DLD1 (cell line): ENCODE measurements at regions not wholly inside any gene's neighbourhood (a gene's known extent, or its start where the extent isn't known, plus 50 kb on each side); places are given as distances from the start of the nearest gene placed in this dataset.

Source experiments
- in situ Hi-C: cut with HindIII; loops from 2 replicates; pipeline ENCODE4 v1.10.0; 2017; ENCODE audit warnings: low sequenced_read_pairs

DNA sequence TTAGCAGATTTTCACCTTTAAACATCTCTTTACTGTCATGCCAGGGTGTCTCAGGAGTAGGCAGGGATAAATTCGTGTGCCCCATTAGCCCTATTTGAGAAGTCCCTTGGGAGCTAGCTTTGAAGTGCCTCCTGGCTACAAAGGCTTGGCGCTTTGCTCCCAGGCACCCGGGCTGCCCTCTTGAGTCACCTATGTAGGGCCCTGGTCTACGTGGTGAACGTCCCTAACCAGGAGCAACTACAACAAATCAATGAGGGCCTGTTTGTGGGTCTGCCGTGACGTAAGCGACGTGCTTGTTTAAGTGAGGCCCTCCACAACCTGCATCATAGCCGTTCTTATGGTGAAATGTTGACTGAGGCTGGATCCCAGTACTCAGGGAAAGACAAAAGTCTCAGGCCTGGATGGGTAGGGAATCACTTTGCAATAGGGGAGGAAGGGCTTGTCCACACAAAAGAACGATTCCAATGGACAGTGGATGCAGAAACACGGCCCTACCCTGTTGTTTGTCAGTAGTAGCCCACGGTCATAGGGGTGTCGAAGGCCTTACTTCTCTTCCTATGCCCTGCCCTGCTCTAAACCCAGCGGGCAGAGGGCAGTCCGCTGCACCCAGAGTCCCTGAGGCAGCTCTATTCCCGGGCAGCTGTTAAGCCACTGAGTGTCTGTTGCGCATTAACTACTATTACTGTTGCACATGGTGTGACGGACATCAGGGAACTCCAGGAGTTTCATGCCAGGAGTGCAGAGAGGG is 93.9 kb downstream of the INHBB start:
- in situ Hi-C loops, result no loop called here

GRCh38 chr2:120440521-120441350 is 94.8 kb downstream of the INHBB start:
- in situ Hi-C loops, result no loop called here

- in situ Hi-C loops, result no loop called here
Measured at GRCh38 chr2:120441351-120441700, 95.4 kb downstream of the INHBB start.

- in situ Hi-C loops, result no loop called here
Measured at GRCh38 chr2:120441744-120442471, 96.0 kb downstream of the INHBB start.

DNA sequence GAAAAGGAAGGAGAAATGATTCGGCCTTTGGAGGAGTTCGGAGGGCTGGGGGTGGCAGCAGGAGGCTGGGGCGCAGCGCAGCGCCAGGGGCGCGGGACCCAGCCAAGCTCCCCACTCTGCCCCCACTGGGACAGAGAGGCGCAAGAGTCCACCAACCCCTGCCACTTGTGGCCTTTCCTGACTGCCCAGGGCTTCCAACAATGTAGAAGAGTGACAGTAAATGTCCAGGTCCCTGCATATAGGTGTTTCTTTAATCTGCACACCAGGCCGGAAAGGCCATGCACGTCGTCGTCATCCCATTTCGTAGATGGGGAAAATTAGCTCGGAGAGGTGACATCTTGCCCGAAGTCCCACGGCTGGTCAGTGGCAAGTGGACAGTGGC is 96.6 kb downstream of the INHBB start:
- in situ Hi-C loops, result no loop called here

GRCh38 chr2:120442923-120443571 is 97.1 kb downstream of the INHBB start:
- in situ Hi-C loops, result no loop called here

GRCh38 chr2:120443946-120444345 is 98.0 kb downstream of the INHBB start:
- in situ Hi-C loops, result no loop called here

DNA sequence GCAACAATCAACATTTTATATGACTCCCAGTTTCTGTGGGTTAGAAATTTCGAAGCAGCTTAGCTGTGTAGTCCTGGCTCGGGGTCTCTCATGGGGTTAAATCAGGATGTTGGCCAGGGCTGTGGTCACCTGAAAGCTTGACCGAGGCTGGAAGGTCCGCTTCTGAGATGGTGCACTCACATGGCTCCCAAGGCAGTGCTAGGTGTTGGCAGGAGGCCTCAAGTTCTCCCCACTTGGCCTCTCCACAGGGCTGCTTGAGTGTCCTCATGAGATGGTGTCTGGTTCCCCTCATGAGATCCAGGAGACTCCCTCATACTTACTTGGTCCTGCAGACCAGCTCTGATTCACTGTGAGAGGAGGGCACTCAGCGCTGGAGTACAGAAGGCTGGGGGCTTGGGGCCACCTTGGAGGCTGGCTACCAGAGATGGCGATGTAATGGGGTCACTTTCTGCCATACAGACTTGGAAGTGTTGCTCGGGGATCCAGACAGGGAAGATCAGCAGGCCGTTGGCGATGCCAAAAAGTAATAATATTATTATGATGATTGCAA is 98.8 kb downstream of the INHBB start:
- in situ Hi-C loops, result no loop called here

DNA sequence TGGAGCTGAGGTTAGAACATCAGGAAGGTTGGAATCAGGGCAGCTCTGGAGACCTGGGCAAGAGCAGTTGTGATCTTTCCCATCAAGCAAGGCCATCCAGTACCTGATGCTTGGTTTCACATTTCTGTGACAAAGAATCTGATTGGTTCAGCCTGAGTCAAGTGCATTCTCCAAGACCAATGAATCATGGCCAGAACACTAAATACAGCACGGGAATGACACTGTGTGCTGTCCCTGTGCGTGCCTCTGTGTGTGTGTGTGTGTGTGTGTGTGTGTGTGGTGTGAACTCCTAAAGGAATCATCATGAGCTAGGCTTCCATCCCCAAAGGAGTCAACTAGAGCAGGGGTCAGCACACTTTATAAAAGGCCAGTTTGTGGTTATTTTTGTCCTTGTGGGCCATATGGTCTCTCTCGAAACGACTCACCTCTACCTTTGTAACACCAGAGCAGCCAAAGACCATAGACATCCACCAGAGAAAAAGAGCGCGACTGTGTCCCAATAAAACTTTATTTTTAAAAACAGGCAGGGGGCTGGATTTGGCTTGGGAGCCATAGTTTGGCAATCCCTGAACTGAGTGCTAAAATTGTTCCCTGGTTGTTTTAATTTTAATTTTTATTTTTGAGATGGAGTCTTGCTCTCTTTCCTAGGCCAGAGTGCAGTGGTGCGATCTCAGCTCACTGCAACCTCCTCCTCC is 99.7 kb downstream of the INHBB start:
- in situ Hi-C loops, result no loop called here

DNA sequence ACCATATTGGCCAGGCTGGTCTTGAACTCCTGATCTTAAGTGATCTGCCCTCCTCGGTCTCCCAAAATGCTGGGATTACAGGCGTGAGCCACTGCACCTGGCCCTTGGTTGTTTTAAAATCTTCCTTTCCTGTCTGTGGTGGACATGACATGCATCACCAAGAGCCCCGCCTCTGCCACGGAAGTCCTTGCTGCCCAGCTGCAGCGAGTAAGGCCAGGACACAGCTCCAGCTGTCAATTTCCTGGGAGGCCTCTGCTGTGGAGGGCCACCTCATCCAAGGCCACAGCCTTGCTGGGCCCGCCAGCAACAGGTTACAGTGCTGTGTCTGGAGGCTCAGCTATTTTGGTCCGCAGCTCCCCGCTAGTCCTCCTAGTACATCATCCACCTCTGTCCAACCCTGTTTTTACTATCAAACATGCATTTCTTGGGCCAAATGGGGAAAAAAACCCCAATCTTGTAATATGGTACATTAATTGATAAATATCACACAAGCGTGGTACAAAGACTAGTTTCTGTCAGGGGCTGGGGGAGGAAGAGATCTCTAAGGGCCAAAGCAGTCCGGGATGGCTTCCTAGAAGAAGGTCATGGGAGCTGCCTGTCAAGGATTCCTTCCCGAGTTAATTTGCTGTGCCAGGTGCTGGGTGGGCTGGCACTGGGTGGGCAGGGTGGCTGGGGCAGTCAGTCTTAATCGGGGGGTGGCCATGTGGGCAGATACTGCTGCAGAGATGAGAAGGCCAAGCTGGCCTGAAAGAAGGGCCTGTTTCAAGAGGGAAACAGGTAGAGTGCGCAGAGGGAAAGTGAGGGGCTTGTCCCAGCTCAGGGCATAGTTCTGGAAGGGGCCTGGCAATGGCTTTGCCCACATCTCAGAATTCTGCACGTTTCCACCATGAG is 100.5 kb downstream of the INHBB start:
- in situ Hi-C loops, result no loop called here

DNA sequence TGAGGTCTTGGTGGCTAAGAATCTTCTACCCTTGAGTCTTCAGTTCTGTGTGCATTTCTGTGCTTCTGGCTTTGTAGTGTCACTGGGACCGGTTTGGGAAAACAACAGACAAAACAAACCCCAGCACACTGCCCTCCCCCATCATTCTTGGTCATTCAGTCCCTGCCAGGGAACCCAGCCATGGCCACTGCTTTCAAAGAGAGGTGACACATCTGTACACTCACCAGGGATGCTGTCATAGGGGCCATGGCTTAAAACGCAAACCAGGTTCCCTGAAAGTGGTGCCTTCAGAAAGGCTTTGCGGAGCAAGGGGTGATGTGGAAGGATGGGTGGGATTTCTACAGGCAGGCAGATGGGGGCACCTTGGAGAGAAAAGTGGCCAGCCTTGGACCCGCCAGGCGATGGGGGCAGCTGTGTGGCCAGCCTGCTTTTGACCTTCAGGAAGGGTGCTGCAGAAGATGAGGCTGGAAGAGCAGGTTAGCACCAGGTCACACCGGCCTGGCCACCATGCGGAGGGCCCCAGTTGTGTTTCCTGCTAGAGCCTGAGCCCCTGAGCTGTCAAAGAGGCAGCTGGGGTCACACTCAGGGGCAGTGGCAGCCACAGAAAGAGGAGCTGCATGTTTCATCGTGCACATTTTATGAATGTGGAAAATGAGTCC is 101.3 kb downstream of the INHBB start:
- in situ Hi-C loops, result no loop called here

- in situ Hi-C loops, result no loop called here
Measured at GRCh38 chr2:120448436-120448835, 102.5 kb downstream of the INHBB start.

DNA sequence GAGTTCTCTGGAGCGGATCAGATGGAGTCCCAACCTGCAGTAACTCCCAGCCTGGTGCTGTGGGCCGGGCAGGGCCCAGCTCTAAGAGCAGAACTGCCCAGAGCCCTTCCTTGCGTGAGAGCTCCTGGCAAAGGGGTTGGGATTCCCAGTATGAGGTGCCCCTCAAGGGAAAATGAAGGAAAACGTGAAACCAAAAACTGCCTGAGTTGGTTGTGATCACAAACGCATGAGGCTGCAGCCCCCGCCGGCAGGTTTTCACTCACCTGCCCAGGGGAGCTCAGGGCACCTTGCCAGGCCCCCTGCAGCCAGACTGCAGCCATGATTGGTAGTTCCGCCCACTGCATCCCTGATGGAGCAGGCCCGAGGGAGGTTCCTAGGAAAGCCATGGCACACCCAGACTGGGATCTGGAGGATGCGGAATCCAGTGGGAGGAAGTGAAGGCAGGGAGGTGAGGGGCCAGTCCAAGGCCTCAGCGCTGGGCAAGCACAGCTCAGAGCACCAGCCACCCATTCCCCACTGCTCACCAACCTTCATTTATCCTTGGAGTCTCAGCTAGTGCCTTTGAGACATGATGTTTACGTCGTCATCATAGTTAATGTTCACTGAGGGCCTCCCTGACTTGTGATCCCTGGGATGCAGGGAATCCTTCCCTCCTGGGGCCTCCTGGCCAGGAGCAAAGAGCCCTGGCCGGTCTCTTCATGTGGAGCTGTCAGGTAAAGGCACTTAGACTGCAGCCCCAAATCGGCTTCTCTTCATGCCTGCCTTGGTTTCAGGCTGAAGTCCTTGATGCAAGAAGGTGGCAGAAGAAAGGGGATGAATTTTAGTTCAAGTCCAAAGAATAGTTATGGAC is 103.2 kb downstream of the INHBB start:
- in situ Hi-C loops, result no loop called here

DNA sequence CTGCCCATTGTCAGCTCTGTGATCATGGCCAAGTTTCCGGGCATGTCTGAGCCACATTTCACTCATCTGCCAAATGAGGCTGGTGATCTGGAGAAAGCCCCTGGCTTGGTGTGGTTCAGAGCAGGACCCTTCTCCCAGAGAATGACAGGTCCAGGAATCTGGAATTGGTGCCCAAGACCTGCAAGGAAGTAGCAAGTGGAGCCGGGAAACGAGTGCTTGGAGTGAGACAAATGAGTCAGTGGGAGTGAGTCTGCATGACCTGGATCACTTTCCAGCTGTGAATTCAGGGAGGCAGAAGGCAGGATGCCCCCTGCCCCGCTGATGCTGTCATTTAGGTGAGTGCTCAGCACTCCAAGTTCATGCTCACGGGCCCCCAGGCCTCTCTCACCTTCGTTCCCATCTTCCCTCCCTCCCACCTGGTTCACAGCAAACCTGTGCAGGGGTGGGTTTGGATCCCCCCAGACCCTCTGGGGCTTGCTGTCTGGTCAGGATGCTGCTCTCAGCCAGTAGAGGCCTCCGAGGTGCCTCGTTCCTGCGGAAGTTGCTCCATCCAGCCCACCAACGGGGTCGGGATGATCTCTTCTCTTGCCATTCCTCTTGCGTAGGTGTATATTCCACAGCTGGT is 104.4 kb downstream of the INHBB start:
- in situ Hi-C loops, result no loop called here

DNA sequence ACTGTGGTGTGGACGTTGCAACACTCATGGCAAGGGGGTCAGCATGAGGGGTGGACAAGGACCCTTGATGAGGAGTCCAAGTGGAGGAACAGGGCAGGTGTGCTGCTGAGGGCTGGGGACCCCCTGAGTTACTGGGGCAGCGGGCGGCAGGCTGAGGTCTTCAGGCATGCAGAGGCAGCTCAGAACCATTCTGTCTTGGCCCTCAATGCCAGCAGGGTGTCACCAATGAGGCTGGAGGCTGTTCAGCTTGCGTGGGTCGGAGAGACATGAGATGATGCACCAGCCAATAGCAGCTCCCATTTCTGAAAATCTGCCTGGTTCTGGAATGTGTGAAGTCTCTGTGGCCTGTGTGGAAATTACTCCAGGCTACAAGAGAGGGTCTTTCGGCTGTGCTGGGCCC is 105.4 kb downstream of the INHBB start:
- in situ Hi-C loops, result no loop called here

DNA sequence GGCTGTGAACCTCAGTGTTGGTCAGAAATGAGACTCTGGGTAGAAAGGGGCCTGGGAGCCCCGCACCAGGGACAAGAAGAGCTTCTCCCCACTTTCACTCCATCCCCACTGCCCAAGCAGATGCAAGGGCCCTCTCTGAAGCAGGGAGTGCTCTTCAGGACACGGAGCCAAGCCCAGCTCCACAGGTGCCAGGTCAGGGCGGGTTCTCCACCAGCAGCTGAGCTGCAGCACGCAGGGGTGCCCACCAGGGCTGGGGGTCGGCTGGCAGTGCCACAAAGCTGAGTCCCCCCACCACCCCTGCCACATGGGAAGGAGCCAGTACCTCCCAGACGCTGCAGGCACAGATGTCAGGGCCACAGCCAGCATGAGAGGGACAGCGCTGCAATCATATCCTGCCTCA is 106.2 kb downstream of the INHBB start:
- in situ Hi-C loops, result no loop called here

DNA sequence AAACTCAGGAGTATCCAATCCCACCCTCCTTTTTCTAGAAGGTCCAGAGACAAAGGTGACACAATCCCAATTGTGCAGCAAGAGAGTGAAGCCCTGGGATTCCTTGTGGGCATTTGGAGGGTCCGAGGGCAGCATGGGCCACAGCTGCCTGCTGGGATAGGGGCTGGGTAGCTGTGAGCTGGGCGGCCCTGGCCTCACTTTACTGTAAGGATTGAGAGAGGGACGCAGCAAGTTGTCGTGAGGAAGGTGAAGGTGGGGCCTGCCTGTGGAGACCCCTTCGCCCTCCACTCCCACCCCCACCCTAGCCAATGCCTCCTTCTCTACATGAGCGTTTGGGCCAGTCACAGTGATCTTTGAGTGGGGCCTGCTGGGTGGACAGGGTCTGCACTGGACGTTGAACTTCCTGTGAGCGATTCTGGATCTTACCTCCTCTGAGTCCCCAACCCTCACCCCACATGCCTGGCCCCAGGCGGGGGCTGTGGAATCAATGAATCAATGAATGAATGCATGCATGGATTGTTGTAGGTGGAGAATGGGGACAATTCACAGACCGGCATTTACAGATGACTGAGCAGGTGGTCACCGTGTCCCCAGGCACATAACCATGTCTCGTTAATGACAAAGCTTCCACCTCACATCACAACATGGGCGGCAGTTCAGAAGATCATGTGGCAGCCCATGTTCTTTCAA is 107.2 kb downstream of the INHBB start:
- in situ Hi-C loops, result no loop called here
